Epithelial cell of proximal tubule (primary cell): ENCODE measurements at regions not wholly inside any gene's neighbourhood (a gene's known extent, or its start where the extent isn't known, plus 50 kb on each side); places are given as distances from the start of the nearest gene placed in this dataset.

ENCODE experiments used
- DNase-seq: peaks from one replicate; pipeline ENCODE4 v3.0.0-alpha.2; 2011; ENCODE audit warnings: low read depth
- H3K4me3 ChIP-seq: 2 replicates; pipeline ENCODE4 v1.5.1; 2011; ENCODE audit warnings: low read depth, mild to moderate bottlenecking, low read length
- TF ChIP-seq, protein P1 (sequence below): conservative IDR thresholded peaks from 2 replicates; pipeline ENCODE4 v1.5.1; 2012; ENCODE audit warnings: low read depth, mild to moderate bottlenecking, low read length

DNA sequence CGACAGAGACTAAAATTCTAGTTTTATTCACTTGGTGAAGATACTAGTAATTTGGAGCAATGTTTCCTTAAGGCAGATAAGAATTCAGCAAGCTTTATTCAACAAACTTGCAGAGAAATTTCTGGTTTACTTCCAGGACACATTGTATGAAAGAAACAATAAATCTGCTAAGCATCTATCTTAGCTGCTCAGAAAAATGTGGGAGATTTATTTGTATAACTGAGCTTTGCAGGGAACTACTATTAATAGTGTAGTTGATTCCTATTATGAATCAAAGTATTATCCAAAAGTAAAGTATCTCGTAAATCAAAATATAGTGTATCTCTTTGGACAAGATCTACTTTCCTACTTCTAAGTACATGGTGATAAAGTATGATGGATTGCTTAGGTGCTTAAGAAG lies 239.4 kb upstream of the TMTC1 start:
- TF ChIP-seq, protein P1, sequence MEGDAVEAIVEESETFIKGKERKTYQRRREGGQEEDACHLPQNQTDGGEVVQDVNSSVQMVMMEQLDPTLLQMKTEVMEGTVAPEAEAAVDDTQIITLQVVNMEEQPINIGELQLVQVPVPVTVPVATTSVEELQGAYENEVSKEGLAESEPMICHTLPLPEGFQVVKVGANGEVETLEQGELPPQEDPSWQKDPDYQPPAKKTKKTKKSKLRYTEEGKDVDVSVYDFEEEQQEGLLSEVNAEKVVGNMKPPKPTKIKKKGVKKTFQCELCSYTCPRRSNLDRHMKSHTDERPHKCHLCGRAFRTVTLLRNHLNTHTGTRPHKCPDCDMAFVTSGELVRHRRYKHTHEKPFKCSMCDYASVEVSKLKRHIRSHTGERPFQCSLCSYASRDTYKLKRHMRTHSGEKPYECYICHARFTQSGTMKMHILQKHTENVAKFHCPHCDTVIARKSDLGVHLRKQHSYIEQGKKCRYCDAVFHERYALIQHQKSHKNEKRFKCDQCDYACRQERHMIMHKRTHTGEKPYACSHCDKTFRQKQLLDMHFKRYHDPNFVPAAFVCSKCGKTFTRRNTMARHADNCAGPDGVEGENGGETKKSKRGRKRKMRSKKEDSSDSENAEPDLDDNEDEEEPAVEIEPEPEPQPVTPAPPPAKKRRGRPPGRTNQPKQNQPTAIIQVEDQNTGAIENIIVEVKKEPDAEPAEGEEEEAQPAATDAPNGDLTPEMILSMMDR = no peak
- no peak overlapping the region for H3K4me3 ChIP-seq
- DNase-seq = no peak

DNA sequence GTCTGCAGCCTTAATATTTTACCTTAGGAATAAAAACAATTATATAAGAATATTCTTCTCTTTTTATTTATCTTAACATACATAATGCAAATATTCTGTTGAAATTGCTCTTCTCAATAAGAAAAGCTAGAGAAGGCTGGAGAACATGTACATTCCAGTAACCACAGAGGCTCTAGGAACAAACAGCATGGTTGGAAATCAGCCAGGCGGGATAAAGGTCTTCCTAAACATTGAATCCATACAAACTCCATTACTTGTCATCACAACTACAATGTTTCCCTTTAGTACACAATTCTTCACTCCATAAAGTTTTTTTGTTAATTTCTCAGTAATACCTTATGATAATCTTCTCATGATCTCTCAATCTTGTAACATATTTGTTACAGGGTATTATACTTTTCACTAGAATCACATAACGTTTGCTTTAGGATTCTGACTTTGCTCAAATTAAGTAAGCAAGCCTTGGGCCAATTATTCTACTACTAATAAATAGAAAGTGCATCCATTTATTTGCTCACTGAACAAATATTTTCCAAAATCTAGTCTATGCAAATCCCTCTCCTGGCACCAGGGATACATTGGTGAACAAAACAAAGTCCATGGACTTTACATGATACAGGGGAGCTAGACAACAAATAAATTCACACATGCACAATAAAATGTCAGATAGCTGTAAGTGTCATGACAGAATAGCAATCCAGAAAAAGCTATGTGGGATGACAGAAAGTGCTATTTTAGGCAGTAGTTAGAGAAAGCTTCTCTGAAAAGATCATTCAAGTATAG lies 237.5 kb upstream of the TMTC1 start:
- DNase-seq = no peak
- no peak overlapping the region for H3K4me3 ChIP-seq
- TF ChIP-seq, protein P1 = no peak

DNA sequence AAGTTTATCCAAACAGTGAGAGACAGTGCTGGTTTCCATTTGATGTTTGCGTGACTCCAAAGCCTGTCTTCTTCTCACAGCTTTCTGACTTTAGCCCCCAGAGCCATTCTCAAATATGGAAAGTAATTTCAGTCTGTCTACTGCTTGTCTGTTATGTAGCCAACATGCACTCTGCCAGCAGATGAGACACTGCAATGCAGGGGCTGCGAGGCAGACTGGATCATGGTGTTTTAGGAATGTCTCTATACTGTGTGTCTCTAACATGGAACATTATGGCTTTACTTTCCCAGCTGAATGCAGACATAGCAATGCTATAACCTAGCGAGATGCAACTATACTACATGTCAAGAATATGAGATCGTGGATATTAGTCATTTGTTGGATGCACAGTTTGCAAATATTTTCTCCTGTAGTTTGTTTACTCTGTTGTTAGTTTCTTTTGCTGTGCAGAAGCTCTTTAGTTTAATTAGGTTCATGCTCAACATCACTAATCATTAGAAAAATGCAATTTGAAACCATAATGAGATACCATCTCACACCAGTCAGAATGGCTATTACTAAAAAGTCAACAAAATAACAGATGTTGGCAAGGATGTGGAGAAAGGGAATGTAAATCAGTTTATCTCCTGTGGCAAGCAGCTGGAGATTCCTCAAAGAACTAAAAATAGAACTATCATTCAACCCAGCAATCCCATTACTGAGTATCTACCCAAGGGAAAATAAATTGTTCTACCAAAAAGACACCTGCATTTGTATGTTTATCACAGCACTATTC lies 235.8 kb upstream of the TMTC1 start:
- TF ChIP-seq, protein P1 = no peak
- H3K4me3 ChIP-seq = no peak overlapping the region
- no peak for DNase-seq

DNA sequence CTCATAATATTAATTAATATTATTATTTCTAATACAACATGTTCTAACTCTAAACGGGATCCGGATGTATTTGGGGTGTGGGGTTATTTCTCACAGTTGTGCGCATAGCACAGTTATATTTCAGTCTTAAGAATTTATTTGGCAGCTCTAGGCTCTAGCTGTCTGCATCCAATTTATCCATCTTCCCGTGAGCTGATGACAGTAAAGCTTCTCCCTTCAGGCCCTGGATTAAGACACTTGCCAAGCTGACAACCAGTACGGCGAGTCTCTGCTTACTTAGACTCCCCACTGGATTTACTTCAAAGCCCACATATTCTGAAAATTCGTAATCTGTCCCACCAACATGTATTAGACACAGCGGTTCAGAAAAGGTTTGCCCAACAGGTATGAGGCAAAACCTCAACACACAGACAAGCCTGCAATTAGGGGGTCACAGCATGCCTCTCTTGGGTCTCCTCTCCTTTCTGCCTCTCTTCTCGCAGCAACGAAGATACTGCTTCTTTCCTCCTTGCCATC lies 232.9 kb upstream of the TMTC1 start:
- no peak for DNase-seq
- TF ChIP-seq, protein P1 = no peak
- no peak overlapping the region for H3K4me3 ChIP-seq

DNA sequence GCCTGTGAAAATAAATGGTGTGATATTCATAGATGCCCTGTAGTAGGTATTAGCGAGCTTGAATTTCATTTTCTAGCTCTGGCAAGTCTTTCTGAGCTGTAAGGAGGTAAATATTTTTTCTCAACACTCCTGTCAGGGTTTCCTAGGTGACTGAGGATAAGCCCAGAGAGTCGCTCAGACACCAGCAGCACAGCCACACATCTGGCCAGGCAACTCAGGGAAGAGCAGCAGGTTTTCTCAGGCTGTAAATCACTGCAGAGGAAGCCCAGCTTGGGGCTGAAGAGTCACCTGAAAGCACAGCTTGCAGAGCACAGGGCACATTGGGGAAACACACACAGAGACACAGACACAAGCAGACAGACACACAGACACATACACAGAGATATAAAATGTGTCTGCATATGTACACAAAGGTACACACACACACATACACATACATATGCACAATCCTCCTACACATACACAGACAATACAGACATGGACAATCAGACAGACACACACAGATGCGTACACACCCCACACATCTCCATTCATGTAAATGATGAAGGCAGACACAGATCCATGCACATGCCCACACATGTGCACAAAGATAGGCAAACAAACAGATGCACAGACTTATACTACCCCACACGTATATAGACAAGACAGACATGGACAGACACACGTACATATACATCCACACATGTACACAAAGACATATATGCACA lies 232.0 kb upstream of the TMTC1 start:
- TF ChIP-seq, protein P1 = no peak
- no peak overlapping the region for H3K4me3 ChIP-seq
- no peak for DNase-seq

DNA sequence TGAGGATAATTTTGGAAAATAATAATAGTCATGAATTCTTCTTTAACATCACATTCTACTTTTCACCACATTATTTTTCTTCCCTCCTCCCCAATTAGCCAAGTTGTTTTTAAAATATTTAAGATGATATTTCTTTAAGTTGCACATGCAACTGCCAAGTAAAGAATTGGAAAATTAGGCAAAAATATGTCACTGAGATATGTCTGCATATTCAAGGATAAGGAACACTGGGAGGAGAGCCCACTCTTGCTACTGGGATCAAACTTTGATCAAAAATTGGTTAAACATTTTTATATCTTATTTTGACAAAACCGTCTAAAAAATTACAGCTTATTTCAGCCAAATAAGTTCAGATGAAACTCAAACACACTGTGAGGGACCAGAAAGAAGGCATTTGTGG lies 231.2 kb upstream of the TMTC1 start:
- no peak overlapping the region for H3K4me3 ChIP-seq
- no peak for DNase-seq

More for the DNA sequence above, 231.2 kb upstream of the TMTC1 start:
- TF ChIP-seq, protein P1 = no peak
